GM06990 (cell line): ENCODE measurements at regions not wholly inside any gene's neighbourhood (a gene's known extent, or its start where the extent isn't known, plus 50 kb on each side); places are given as distances from the start of the nearest gene placed in this dataset.

Source experiments
- DNase-seq: peaks from one replicate; pipeline ENCODE4 v3.0.0-alpha.2; 2011; ENCODE audit not compliant: insufficient read length; ENCODE audit errors: extremely low read depth
- H3K27me3 ChIP-seq: replicated peaks from 2 replicates; pipeline ENCODE4 v1.6.0; 2011; ENCODE audit warnings: low read length; ENCODE audit not compliant: control insufficient read depth, insufficient read depth
- H3K36me3 ChIP-seq: 2 replicates; pipeline ENCODE4 v1.5.1; 2011; ENCODE audit warnings: low read length; ENCODE audit not compliant: control insufficient read depth, insufficient read depth
- H3K4me3 ChIP-seq: replicated peaks from 2 replicates; pipeline ENCODE4 v1.5.1; 2011; ENCODE audit warnings: low read depth, mild to moderate bottlenecking, control low read depth, low read length
- CTCF ChIP-seq: IDR thresholded peaks from 2 replicates; pipeline ENCODE4 v1.5.1; 2011; ENCODE audit warnings: low read length, control low read depth, mild to moderate bottlenecking, inconsistent platforms; ENCODE audit not compliant: insufficient read depth, poor library complexity, severe bottlenecking

GRCh38 chr6:12442455-12442854, 152.3 kb downstream of the EDN1 start:
- Histone ChIP-seq H3K27me3 (no peaks in the 10 kb centered on the region), H3K4me3 (no peak overlapping the region), H3K36me3 (no peaks in the 10 kb centered on the region)
- no peak for DNase-seq
- TF ChIP-seq CTCF: no peak

- Histone ChIP-seq H3K4me3 (no peak overlapping the region), H3K36me3 (no peaks in the 10 kb centered on the region), H3K27me3 (no peaks in the 10 kb centered on the region)
- TF ChIP-seq CTCF: no peak
- DNase-seq: no peak
Observed at GRCh38 chr6:12446394-12446793, 156.2 kb downstream of the EDN1 start.

- H3K4me3 ChIP-seq: no peak overlapping the region
- no peaks in the 10 kb centered on the region for H3K27me3 ChIP-seq
- no peaks in the 10 kb centered on the region for H3K36me3 ChIP-seq
- DNase-seq: no peak
- no peak for TF ChIP-seq CTCF
Observed at GRCh38 chr6:12449447-12449846, 159.3 kb downstream of the EDN1 start.

GRCh38 chr6:12450467-12450866, 160.3 kb downstream of the EDN1 start:
- no peak for DNase-seq
- H3K4me3 ChIP-seq: no peak overlapping the region
- TF ChIP-seq CTCF: no peak
- H3K27me3 ChIP-seq: no peaks in the 10 kb centered on the region
- H3K36me3 ChIP-seq: no peaks in the 10 kb centered on the region

- no peak for TF ChIP-seq CTCF
Observed at GRCh38 chr6:12456343-12456742, 166.2 kb downstream of the EDN1 start.

GRCh38 chr6:12457094-12457493, 166.9 kb downstream of the EDN1 start:
- H3K36me3 ChIP-seq: no peaks in the 10 kb centered on the region
- no peak for TF ChIP-seq CTCF
- H3K4me3 ChIP-seq: no peak overlapping the region
- no peaks in the 10 kb centered on the region for H3K27me3 ChIP-seq
- no peak for DNase-seq

More at GRCh38 chr6:12456343-12456742, 166.2 kb downstream of the EDN1 start:
- Histone ChIP-seq H3K36me3 (no peaks in the 10 kb centered on the region), H3K4me3 (no peak overlapping the region), H3K27me3 (no peaks in the 10 kb centered on the region)
- DNase-seq: no peak
